HuH-7 (cell line): ENCODE measurements at regions not wholly inside any gene's neighbourhood (a gene's known extent, or its start where the extent isn't known, plus 50 kb on each side); places are given as distances from the start of the nearest gene placed in this dataset.

Source experiments
- DNase-seq: peaks from one replicate; pipeline ENCODE4 v3.0.0; 2011; ENCODE audit warnings: low spot score

GRCh38 chrX:107502316-107502715 is 52.9 kb downstream of the FRMPD3 start:
- DNase-seq, result no peak

- no peak for DNase-seq
Measured at GRCh38 chrX:107504006-107504405, 54.6 kb downstream of the FRMPD3 start.

DNA sequence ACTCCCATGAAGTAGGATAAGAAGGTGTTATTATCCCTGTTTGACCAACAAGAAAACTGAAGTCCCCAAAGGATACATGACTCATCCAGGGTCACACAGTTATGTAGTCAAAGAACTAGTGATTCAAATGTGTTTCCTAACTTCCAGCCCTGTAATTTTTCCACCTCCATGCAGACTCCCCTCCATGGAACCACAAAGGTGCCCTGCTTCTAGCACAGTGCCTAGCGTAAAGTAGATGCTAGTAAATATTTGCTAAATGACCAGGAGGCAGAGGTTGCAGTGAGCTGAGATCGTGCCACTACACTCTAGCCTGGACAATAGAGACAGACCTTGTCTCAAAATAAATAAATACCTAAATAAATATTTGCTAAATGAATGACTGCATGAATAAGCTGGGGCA is 55.8 kb downstream of the FRMPD3 start:
- DNase-seq, result no peak

DNA sequence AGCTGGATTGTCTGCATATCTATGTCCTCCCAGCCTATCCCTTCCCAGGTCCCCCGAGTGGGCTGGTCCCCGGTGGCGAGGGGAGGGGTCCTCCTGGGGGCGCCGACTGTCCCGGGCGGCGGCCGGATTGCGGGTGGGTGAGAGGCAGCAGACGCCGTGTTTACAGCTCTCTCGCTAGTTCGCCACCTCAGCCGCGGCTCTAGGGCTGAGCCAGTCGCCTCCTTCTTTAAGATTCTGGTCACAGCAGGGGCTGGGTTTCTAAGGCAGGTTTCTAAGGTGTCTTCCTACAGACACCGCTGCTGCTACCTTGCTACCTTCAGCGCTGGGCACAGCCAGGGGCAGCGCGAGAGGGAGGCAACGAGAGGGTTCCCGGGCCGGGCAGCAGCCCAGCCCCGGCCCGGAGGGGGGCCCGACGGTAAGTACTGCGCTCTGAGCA is 57.2 kb downstream of the FRMPD3 start:
- no peak for DNase-seq

DNA sequence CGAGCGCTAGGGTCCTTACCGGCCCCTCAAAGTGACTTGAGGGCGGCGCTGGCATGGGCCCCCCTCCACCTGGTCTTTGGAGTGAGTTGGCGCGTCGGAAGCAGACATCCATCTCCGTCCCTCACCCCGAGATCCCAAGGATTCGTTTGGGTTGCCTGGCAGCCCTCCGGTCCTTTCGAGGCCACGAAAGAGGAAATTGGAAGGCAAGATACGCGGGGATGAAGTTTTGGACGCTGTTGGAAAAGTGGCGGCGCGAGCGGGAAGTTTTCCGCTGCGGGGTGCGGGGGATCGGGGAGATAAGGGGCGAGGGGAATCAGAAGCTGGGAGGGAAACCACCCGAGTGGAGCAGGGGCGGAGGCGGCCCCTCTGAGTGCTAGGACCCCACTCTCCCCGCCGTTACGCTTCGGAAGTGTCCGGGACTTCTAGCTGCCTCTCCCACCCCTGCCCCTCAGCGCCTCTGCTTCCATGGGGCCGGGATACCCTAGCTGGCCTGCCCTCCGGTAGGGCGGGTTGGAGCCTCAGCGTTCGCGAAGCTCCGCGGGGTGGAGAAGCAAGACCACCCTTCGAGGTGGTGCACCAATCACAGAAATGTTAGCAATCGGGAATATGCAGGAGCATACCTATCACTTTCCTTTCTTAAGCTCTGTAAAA is 57.8 kb downstream of the FRMPD3 start:
- DNase-seq, result no peak

- DNase-seq, result no peak
Measured at GRCh38 chrX:107507744-107508117, 58.3 kb downstream of the FRMPD3 start.

DNA sequence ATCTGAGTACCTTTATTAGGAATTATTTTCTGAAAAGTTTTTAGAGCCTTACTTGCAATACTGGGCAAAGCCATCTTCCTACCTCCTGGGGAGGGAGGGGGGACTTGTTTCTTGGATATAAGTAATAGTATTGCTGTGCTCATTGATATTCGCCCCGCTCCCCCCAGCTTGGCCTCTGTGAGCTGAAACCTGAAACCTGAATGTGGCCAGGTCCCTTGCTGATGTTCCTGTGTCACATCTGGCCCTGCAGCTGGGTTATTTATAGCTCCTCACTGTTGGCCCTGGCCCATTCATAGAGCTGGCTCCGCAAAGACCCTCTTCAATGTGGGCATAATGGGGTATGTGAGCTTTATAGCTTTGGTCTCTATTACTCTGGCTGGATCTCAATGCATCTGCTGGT is 59.5 kb downstream of the FRMPD3 start:
- DNase-seq, result no peak

GRCh38 chrX:107514944-107515343 is 65.5 kb downstream of the FRMPD3 start:
- no peak for DNase-seq

GRCh38 chrX:107521877-107522586 is 72.6 kb downstream of the FRMPD3 start:
- DNase-seq, result no peak

DNA sequence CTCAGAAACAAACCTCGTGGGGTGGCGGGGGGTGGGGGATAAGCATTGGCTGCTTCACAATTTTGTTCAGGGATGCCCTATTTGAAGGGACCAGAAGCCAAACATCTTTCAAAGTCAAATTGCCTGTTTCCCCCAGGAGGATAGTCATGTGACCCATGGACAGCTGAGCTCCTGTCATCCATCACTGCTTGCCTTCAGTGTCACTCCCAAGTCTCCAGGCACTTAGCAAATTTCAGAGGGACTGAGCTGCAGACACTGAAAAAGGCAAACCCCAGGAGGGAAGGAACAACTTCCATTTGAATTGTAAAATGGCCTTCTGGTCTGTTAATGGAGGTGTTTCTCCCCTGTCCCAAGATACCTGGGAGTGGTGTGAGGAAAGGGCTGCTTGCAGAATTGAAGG is 73.4 kb downstream of the FRMPD3 start:
- no peak for DNase-seq

DNA sequence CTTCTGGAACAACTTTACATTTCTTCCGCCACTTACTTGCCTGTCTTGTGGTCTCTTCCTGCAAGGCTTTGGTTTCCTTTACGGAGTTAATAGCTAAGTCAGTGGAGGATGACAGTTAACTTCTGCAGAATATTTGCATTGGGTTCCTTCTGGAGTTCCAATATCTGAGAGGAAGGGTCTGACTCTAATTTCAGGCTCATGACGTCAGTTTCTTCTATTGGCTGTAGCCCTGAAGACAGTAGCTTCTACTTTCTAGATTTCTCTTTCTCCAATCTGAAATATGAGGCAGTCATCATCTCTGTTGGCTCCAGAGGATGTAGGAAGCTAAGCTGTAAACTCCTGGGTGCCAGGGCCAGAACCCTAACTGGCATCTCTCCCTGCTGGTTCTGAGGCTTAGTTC is 76.7 kb downstream of the FRMPD3 start:
- DNase-seq, result no peak

DNA sequence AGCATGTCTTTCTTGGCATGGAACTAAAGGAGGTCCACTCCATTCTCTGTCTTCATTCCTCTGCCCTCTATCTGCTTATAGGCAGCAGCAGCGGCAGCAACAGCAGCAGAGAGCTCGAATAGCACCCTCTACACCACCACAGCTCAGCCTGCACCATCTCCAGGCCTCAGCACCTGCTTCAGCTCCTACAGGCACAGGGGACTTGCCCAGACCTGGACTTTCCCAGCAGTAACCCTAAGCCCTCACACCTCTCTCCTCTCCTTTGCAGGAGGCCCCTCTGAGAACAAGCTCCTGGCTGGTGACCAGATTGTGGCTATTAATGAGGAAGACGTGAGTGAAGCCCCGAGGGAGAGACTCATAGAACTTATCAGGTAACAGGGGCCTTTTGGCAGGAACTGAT is 80.7 kb downstream of the FRMPD3 start:
- DNase-seq, result no peak

GRCh38 chrX:107537815-107538214 is 88.4 kb downstream of the FRMPD3 start:
- peak; percentile 25 for DNase-seq

GRCh38 chrX:107541244-107541643 is 87.1 kb upstream of the PRPS1 start:
- DNase-seq, result no peak

GRCh38 chrX:107542040-107542439 is 86.3 kb upstream of the PRPS1 start:
- no peak for DNase-seq

GRCh38 chrX:107542500-107542899 is 85.8 kb upstream of the PRPS1 start:
- peak; percentile 47 for DNase-seq

GRCh38 chrX:107547621-107548020 is 80.7 kb upstream of the PRPS1 start:
- no peak for DNase-seq

GRCh38 chrX:107548775-107549174 is 79.5 kb upstream of the PRPS1 start:
- no peak for DNase-seq

GRCh38 chrX:107549504-107549903 is 78.8 kb upstream of the PRPS1 start:
- no peak for DNase-seq

DNA sequence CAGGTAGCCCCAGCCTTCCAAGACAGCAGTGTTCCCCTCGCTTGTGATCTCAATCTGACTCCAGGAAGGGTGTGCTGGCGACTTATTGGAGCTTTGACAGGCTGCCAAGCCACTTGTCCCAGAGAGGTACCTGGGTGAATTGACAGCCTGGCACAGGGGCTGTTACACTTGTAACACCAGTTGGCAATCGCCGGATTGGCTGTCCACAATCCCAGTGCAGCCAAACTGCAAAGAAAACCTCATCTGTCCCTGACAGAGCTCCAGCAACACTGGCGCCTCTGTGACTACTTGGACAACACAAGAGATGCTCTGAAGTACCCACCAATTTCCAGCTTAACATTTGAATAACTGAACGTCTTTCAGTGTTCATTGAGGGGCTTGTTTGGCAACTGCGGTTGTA is 76.8 kb upstream of the PRPS1 start:
- no peak for DNase-seq

DNA sequence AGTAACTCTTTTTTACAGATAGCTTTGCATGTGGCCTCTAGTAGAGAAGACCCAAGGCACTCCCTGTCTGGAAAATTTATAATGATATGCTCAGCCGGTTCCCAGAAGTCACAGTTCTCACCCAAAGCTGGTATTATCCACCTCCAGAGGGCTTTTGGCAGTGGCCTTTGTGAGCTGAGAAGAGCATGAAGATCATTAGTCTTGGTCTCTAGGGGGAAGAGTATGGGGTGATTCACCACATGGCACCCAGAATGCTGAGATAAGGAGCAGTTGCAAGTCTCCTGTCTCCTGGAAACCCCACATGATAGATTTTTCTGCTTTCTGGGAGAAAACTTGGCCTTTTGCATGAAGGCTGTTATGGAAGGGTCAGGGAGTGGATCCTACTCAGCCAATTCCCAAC is 75.4 kb upstream of the PRPS1 start:
- no peak for DNase-seq

DNA sequence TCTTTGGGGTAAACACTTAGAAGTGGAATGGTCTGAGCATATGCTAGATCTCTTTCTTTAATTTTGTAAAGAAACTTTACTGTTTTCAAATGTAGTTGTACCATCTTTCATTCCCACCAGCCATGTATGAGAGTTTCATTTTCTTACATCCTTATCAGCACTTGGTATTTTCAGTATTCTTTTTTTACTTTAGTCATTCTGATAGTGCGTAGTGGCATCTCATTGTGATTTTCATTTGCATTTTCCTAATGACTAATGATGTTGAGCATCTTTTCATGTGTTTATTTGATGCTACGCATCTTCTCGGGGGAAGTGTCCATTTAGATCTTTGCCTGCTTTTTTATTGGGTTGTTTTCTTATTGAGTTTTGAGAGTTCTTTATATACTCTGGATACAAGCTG is 71.3 kb upstream of the PRPS1 start:
- DNase-seq, result no peak

DNA sequence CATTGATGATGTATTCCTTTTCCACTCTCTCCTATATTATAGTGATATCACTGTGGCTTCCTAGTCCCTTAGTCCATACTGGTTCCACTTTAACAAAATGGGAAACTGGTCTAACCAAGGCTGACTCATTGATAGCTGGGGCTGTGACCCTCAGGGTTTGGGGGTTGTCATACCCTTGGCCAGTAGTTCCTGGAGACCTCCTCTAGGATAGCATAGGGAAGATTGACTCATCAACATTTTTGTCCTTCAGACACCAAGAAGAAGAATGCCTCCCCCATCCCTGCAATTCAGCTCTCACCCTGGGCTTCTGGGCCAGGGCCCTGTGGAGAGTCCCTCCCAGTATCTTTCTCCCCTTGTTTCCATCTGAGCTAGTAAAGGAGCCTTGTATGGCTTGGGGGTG is 68.8 kb upstream of the PRPS1 start:
- no peak for DNase-seq

- no peak for DNase-seq
Measured at GRCh38 chrX:107560041-107560440, 68.3 kb upstream of the PRPS1 start.
